Erythroblast (primary cell): ENCODE measurements at regions not wholly inside any gene's neighbourhood (a gene's known extent, or its start where the extent isn't known, plus 50 kb on each side); places are given as distances from the start of the nearest gene placed in this dataset.

Experiments
- GATA1 ChIP-seq: IDR thresholded peaks from 2 replicates; pipeline ENCODE4 v1.6.1; 2011; ENCODE audit warnings: low read depth, mild to moderate bottlenecking, control low read depth, low read length, moderate library complexity
- POLR2A ChIP-seq: IDR thresholded peaks from 2 replicates; pipeline ENCODE4 v1.6.1; 2011; ENCODE audit warnings: mild to moderate bottlenecking, low read length

- TF ChIP-seq POLR2A (no peak), GATA1 (no peak)
Measured at GRCh38 chr2:207408086-207408794, 121.5 kb upstream of the CREB1 start.
